ENCODE measurements at regions not wholly inside any gene's neighbourhood (a gene's known extent, or its start where the extent isn't known, plus 50 kb on each side); places are given as distances from the start of the nearest gene placed in this dataset.

- H3K36me3 ChIP-seq (ENCODE audit: control insufficient read depth, insufficient read depth, low read length): no peaks in the 10 kb centered on the region
- H3K9me3 ChIP-seq (ENCODE audit: control insufficient read depth, low read length): no peaks in the 10 kb centered on the region
- H3K4me3 ChIP-seq (ENCODE audit: extremely low read depth, insufficient read depth, low read length, poor library complexity, severe bottlenecking): no peak overlapping the region
- WGBS, 2 experiments (ENCODE audit: insufficient coverage in 2 of 2): 71 to 80% methylated on average over 2 to 3 of the region's 6 CpGs
- H3K4me1 ChIP-seq (ENCODE audit: control insufficient read depth, insufficient read depth, low read length, poor library complexity, severe bottlenecking): peaks cover 3% of the 10 kb centered on the region
- peak overlapping the region; percentile 46 for H3K27ac ChIP-seq (ENCODE audit: low read depth, low read length, severe bottlenecking)
Observed at GRCh38 chr10:118216020-118216419, 126.1 kb downstream of the FAM204A start.

- Histone ChIP-seq H3K36me3 (ENCODE audit: control insufficient read depth, insufficient read depth, low read length) (no peaks in the 10 kb centered on the region), H3K4me3 (ENCODE audit: extremely low read depth, insufficient read depth, low read length, poor library complexity, severe bottlenecking) (no peak overlapping the region), H3K4me1 (ENCODE audit: control insufficient read depth, insufficient read depth, low read length, poor library complexity, severe bottlenecking) (peaks cover 3% of the 10 kb centered on the region), H3K9me3 (ENCODE audit: control insufficient read depth, low read length) (no peaks in the 10 kb centered on the region), H3K27ac (ENCODE audit: low read depth, low read length, severe bottlenecking) (no peak overlapping the region)
- WGBS, 2 experiments (ENCODE audit: insufficient coverage in 2 of 2): 90 to 93% methylated on average over 2 to 3 of the region's 3 CpGs
Observed at GRCh38 chr10:118214776-118215175, 127.3 kb downstream of the FAM204A start.

GRCh38 chr10:118213436-118213835 is 128.7 kb downstream of the FAM204A start:
- WGBS, 2 experiments (ENCODE audit: insufficient coverage in 2 of 2): 100% methylated on average over 1 of the region's 7 CpGs; no CpG with 5 or more reads in 1 of the 2 experiments

GRCh38 chr10:118210276-118210675 is 131.8 kb downstream of the FAM204A start:
- H3K27ac ChIP-seq (ENCODE audit: low read depth, low read length, severe bottlenecking): no peak overlapping the region
- peaks cover 3% of the 10 kb centered on the region for H3K4me1 ChIP-seq (ENCODE audit: control insufficient read depth, insufficient read depth, low read length, poor library complexity, severe bottlenecking)
- H3K9me3 ChIP-seq (ENCODE audit: control insufficient read depth, low read length): no peaks in the 10 kb centered on the region
- H3K4me3 ChIP-seq (ENCODE audit: extremely low read depth, insufficient read depth, low read length, poor library complexity, severe bottlenecking): no peak overlapping the region
- no peaks in the 10 kb centered on the region for H3K36me3 ChIP-seq (ENCODE audit: control insufficient read depth, insufficient read depth, low read length)
- no CpG with 5 or more reads among the region's 2 CpGs for WGBS, 2 experiments (ENCODE audit: insufficient coverage in 2 of 2)

More at GRCh38 chr10:118213436-118213835, 128.7 kb downstream of the FAM204A start:
- H3K36me3 ChIP-seq (ENCODE audit: control insufficient read depth, insufficient read depth, low read length): no peaks in the 10 kb centered on the region
- H3K9me3 ChIP-seq (ENCODE audit: control insufficient read depth, low read length): no peaks in the 10 kb centered on the region
- no peak overlapping the region for H3K4me3 ChIP-seq (ENCODE audit: extremely low read depth, insufficient read depth, low read length, poor library complexity, severe bottlenecking)
- H3K4me1 ChIP-seq (ENCODE audit: control insufficient read depth, insufficient read depth, low read length, poor library complexity, severe bottlenecking): peaks cover 3% of the 10 kb centered on the region
- no peak overlapping the region for H3K27ac ChIP-seq (ENCODE audit: low read depth, low read length, severe bottlenecking)

GRCh38 chr10:118209215-118209614 is 132.9 kb downstream of the FAM204A start:
- peaks cover 1% of the 10 kb centered on the region for H3K4me1 ChIP-seq (ENCODE audit: control insufficient read depth, insufficient read depth, low read length, poor library complexity, severe bottlenecking)
- H3K9me3 ChIP-seq (ENCODE audit: control insufficient read depth, low read length): no peaks in the 10 kb centered on the region
- no peak overlapping the region for H3K4me3 ChIP-seq (ENCODE audit: extremely low read depth, insufficient read depth, low read length, poor library complexity, severe bottlenecking)
- WGBS, 2 experiments (ENCODE audit: insufficient coverage in 2 of 2): 85 to 87% methylated on average over 2 to 4 of the region's 4 CpGs
- H3K36me3 ChIP-seq (ENCODE audit: control insufficient read depth, insufficient read depth, low read length): no peaks in the 10 kb centered on the region
- no peak overlapping the region for H3K27ac ChIP-seq (ENCODE audit: low read depth, low read length, severe bottlenecking)

- H3K27ac ChIP-seq (ENCODE audit: low read depth, low read length, severe bottlenecking): no peak overlapping the region
- H3K4me1 ChIP-seq (ENCODE audit: control insufficient read depth, insufficient read depth, low read length, poor library complexity, severe bottlenecking): no peaks in the 10 kb centered on the region
- no peaks in the 10 kb centered on the region for H3K9me3 ChIP-seq (ENCODE audit: control insufficient read depth, low read length)
- no peak overlapping the region for H3K4me3 ChIP-seq (ENCODE audit: extremely low read depth, insufficient read depth, low read length, poor library complexity, severe bottlenecking)
- 97% methylated on average over 5 to 6 of the region's 7 CpGs for WGBS, 2 experiments (ENCODE audit: insufficient coverage in 2 of 2)
- no peaks in the 10 kb centered on the region for H3K36me3 ChIP-seq (ENCODE audit: control insufficient read depth, insufficient read depth, low read length)
Observed at GRCh38 chr10:118207470-118208007, 134.6 kb downstream of the FAM204A start.

- no peaks in the 10 kb centered on the region for H3K9me3 ChIP-seq (ENCODE audit: control insufficient read depth, low read length)
- WGBS, 2 experiments (ENCODE audit: insufficient coverage in 2 of 2): 37 to 56% methylated on average over 3 of the region's 3 CpGs
- no peak overlapping the region for H3K4me3 ChIP-seq (ENCODE audit: extremely low read depth, insufficient read depth, low read length, poor library complexity, severe bottlenecking)
- no peaks in the 10 kb centered on the region for H3K4me1 ChIP-seq (ENCODE audit: control insufficient read depth, insufficient read depth, low read length, poor library complexity, severe bottlenecking)
- no peak overlapping the region for H3K27ac ChIP-seq (ENCODE audit: low read depth, low read length, severe bottlenecking)
- H3K36me3 ChIP-seq (ENCODE audit: control insufficient read depth, insufficient read depth, low read length): no peaks in the 10 kb centered on the region
Observed at GRCh38 chr10:118204292-118204943, 137.7 kb downstream of the FAM204A start.

- 100% methylated on average over 1 of the region's 2 CpGs; no CpG with 5 or more reads in 1 of the 2 experiments for WGBS, 2 experiments (ENCODE audit: insufficient coverage in 2 of 2)
- no peaks in the 10 kb centered on the region for H3K4me1 ChIP-seq (ENCODE audit: control insufficient read depth, insufficient read depth, low read length, poor library complexity, severe bottlenecking)
- H3K27ac ChIP-seq (ENCODE audit: low read depth, low read length, severe bottlenecking): no peak overlapping the region
Observed at GRCh38 chr10:118203461-118203860, 138.7 kb downstream of the FAM204A start.

GRCh38 chr10:118195729-118196128 is 146.4 kb downstream of the FAM204A start:
- no peaks in the 10 kb centered on the region for H3K4me1 ChIP-seq (ENCODE audit: control insufficient read depth, insufficient read depth, low read length, poor library complexity, severe bottlenecking)
- no peaks in the 10 kb centered on the region for H3K36me3 ChIP-seq (ENCODE audit: control insufficient read depth, insufficient read depth, low read length)
- no peak overlapping the region for H3K4me3 ChIP-seq (ENCODE audit: extremely low read depth, insufficient read depth, low read length, poor library complexity, severe bottlenecking)
- no peaks in the 10 kb centered on the region for H3K9me3 ChIP-seq (ENCODE audit: control insufficient read depth, low read length)
- no CpG with 5 or more reads among the region's 2 CpGs for WGBS, 2 experiments (ENCODE audit: insufficient coverage in 2 of 2)
- no peak overlapping the region for H3K27ac ChIP-seq (ENCODE audit: low read depth, low read length, severe bottlenecking)

More at GRCh38 chr10:118203461-118203860, 138.7 kb downstream of the FAM204A start:
- Histone ChIP-seq H3K36me3 (ENCODE audit: control insufficient read depth, insufficient read depth, low read length) (no peaks in the 10 kb centered on the region), H3K4me3 (ENCODE audit: extremely low read depth, insufficient read depth, low read length, poor library complexity, severe bottlenecking) (no peak overlapping the region), H3K9me3 (ENCODE audit: control insufficient read depth, low read length) (no peaks in the 10 kb centered on the region)

- Histone ChIP-seq H3K4me1 (ENCODE audit: control insufficient read depth, insufficient read depth, low read length, poor library complexity, severe bottlenecking) (no peaks in the 10 kb centered on the region), H3K9me3 (ENCODE audit: control insufficient read depth, low read length) (no peaks in the 10 kb centered on the region), H3K27ac (ENCODE audit: low read depth, low read length, severe bottlenecking) (no peak overlapping the region), H3K36me3 (ENCODE audit: control insufficient read depth, insufficient read depth, low read length) (no peaks in the 10 kb centered on the region), H3K4me3 (ENCODE audit: extremely low read depth, insufficient read depth, low read length, poor library complexity, severe bottlenecking) (no peak overlapping the region)
- WGBS, 2 experiments (ENCODE audit: insufficient coverage in 2 of 2): 93 to 97% methylated on average over 3 of the region's 4 CpGs
Observed at GRCh38 chr10:118193642-118194041, 146.9 kb upstream of the RAB11FIP2 start.

- H3K36me3 ChIP-seq (ENCODE audit: control insufficient read depth, insufficient read depth, low read length): no peaks in the 10 kb centered on the region
- H3K4me1 ChIP-seq (ENCODE audit: control insufficient read depth, insufficient read depth, low read length, poor library complexity, severe bottlenecking): no peaks in the 10 kb centered on the region
- WGBS, 2 experiments (ENCODE audit: insufficient coverage in 2 of 2): 100% methylated on average over 1 of the region's 1 CpG; no CpG with 5 or more reads in 1 of the 2 experiments
- no peaks in the 10 kb centered on the region for H3K9me3 ChIP-seq (ENCODE audit: control insufficient read depth, low read length)
- H3K27ac ChIP-seq (ENCODE audit: low read depth, low read length, severe bottlenecking): no peak overlapping the region
- H3K4me3 ChIP-seq (ENCODE audit: extremely low read depth, insufficient read depth, low read length, poor library complexity, severe bottlenecking): no peak overlapping the region
Observed at GRCh38 chr10:118181021-118181420, 134.3 kb upstream of the RAB11FIP2 start.
